DOHH2 (cell line): ENCODE measurements at regions not wholly inside any gene's neighbourhood (a gene's known extent, or its start where the extent isn't known, plus 50 kb on each side); places are given as distances from the start of the nearest gene placed in this dataset.
"Not testable (repeated sequence)": the region's sequence is repeated elsewhere in the genome, so short reads cannot be mapped to it uniquely, and the experiment has no call there.

Experiments used
- H3F3A ChIP-seq: fragments of 200-600 bp; sonication (generic), shearing (Covaris generic); 2 replicates; pipeline ENCODE4 v1.6.0; 2016; ENCODE audit warnings: antibody characterized with exemption, mild to moderate bottlenecking; ENCODE audit not compliant: control insufficient read depth, insufficient read depth
- H3K27ac ChIP-seq: fragments of 200-600 bp; sonication (generic); 2 replicates; pipeline ENCODE4 v1.5.1; 2014; ENCODE audit warnings: low read depth, mild to moderate bottlenecking, low read length, moderate library complexity
- H3K27me3 ChIP-seq: fragments of 200-600 bp; sonication (generic); 2 replicates; pipeline ENCODE4 v1.6.1; 2014; ENCODE audit warnings: mild to moderate bottlenecking, low read length, mixed read lengths; ENCODE audit not compliant: control insufficient read depth
- H3K36me3 ChIP-seq: fragments of 200-600 bp; sonication (generic); 2 replicates; pipeline ENCODE4 v1.6.1; 2014; ENCODE audit warnings: mild to moderate bottlenecking, low read length, moderate library complexity, mixed read lengths; ENCODE audit not compliant: control insufficient read depth
- H3K4me1 ChIP-seq: fragments of 200-600 bp; sonication (generic); 2 replicates; pipeline ENCODE4 v1.6.1; 2014; ENCODE audit warnings: mild to moderate bottlenecking, low read length, mixed read lengths; ENCODE audit not compliant: control insufficient read depth
- H3K4me2 ChIP-seq: fragments of 200-600 bp; sonication (generic); 2 replicates; pipeline ENCODE4 v1.6.0; 2014; ENCODE audit warnings: mild to moderate bottlenecking, low read length, moderate library complexity
- H3K4me3 ChIP-seq: fragments of 200-600 bp; sonication (generic); 2 replicates; pipeline ENCODE4 v1.5.1; 2014; ENCODE audit warnings: mild to moderate bottlenecking, low read length, mixed read lengths
- H3K79me2 ChIP-seq: fragments of 200-600 bp; sonication (generic); 2 replicates; pipeline ENCODE4 v1.6.1; 2014; ENCODE audit warnings: mild to moderate bottlenecking, low read length, mixed read lengths; ENCODE audit not compliant: control insufficient read depth
- H3K9me2 ChIP-seq: fragments of 200-600 bp; sonication (generic); replicated peaks from 2 replicates; pipeline ENCODE4 v1.6.1; 2014; ENCODE audit warnings: mild to moderate bottlenecking, low read length, mixed read lengths; ENCODE audit not compliant: control insufficient read depth
- H3K9me3 ChIP-seq: fragments of 200-600 bp; sonication (generic); 2 replicates; pipeline ENCODE4 v1.6.1; 2014; ENCODE audit warnings: antibody characterized with exemption, low read length, mixed read lengths; ENCODE audit not compliant: control insufficient read depth, insufficient read depth
- H4K20me1 ChIP-seq: fragments of 200-600 bp; sonication (generic); 2 replicates; pipeline ENCODE4 v1.6.0; 2014; ENCODE audit warnings: low read depth, mild to moderate bottlenecking, antibody characterized with exemption, low read length, moderate library complexity; ENCODE audit not compliant: control insufficient read depth, insufficient read depth
- EZH2phosphoT487 ChIP-seq: fragments of 200-600 bp; sonication (generic); IDR thresholded peaks from 2 replicates; pipeline ENCODE4 v1.6.1; 2017; ENCODE audit warnings: borderline replicate concordance, mild to moderate bottlenecking, antibody characterized with exemption, low read length, moderate library complexity, mixed read lengths
- TF ChIP-seq, protein P1 (sequence below): fragments of 200-600 bp; sonication (generic); IDR thresholded peaks from one replicate; pipeline ENCODE4 v1.5.1; 2014; ENCODE audit warnings: antibody characterized with exemption, mild to moderate bottlenecking, low read depth, low read length; ENCODE audit not compliant: poor library complexity, severe bottlenecking

DNA sequence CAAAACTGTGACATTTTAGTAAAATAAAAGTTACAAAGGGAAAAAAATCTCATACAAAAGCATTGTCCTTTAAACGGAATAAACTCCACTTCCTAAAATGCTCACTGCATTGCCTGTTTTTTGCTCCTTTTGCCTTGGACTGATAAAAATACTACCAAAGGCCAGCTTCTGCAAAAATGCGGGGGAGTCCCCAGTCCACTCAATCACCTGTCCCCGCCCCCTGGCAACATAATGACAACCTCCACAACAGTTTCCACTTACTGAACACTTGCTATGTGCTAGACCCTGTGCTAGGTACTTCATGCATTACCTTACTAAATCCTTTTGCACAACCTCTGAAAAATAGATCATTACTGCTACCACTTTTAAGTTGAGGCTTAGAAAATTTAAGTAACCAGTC lies 172.7 kb upstream of the CCL2 start:
- Histone ChIP-seq H3K36me3 (no peaks in the 10 kb centered on the region), H3K27ac (no peak overlapping the region), H3K9me2 (no peaks in the 10 kb centered on the region), H3K79me2 (no peaks in the 10 kb centered on the region), H3K9me3 (no peaks in the 10 kb centered on the region), H3K4me1 (no peaks in the 10 kb centered on the region), H3F3A (no peaks in the 10 kb centered on the region), H3K27me3 (no peaks in the 10 kb centered on the region), H3K4me2 (no peak overlapping the region), H3K4me3 (no peak overlapping the region), H4K20me1 (no peaks in the 10 kb centered on the region)
- TF ChIP-seq, protein P1, sequence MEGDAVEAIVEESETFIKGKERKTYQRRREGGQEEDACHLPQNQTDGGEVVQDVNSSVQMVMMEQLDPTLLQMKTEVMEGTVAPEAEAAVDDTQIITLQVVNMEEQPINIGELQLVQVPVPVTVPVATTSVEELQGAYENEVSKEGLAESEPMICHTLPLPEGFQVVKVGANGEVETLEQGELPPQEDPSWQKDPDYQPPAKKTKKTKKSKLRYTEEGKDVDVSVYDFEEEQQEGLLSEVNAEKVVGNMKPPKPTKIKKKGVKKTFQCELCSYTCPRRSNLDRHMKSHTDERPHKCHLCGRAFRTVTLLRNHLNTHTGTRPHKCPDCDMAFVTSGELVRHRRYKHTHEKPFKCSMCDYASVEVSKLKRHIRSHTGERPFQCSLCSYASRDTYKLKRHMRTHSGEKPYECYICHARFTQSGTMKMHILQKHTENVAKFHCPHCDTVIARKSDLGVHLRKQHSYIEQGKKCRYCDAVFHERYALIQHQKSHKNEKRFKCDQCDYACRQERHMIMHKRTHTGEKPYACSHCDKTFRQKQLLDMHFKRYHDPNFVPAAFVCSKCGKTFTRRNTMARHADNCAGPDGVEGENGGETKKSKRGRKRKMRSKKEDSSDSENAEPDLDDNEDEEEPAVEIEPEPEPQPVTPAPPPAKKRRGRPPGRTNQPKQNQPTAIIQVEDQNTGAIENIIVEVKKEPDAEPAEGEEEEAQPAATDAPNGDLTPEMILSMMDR: no peak
- TF ChIP-seq EZH2phosphoT487: no peak

DNA sequence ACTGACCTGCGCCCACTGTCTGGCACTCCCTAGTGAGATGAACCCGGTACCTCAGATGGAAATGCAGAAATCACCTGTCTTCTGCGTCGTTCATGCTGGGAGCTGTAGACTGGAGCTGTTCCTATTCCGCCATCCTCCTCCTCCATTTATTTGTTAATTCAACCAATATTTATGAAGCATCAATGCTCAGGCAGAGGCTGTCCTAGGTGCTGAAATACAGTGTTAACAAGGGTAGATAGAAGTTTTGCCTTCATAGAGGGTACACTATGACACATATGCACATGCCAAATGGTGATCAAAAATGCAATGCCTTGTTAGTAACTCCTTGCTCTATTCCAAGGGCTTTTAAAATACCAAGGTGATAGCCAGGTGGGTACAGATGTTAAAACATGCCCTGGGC lies 166.0 kb upstream of the CCL2 start:
- not testable (repeated sequence) for H3K4me3 ChIP-seq, H4K20me1 ChIP-seq, H3K27ac ChIP-seq, H3K9me3 ChIP-seq, H3K4me2 ChIP-seq, H3K36me3 ChIP-seq, H3K9me2 ChIP-seq, H3K79me2 ChIP-seq, H3K27me3 ChIP-seq, H3F3A ChIP-seq, H3K4me1 ChIP-seq

DNA sequence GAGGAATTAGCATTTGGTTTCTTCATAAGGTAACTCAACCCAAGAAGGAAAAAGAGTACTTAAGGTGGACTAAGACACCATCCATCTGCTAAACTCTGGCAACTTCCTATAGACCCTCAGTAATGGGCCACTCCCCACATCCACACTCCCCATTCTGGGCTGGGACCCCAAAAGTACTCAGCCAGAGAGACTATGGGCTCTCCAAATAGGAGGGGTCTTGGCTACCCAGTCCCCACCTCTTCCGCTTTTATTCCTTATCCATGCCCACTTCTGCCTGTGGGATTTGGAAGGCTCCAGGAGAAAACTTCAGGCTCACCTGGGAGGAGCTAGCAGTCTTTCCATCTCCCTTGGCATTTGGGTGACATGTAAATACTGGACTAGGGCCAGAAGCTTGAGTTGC lies 164.5 kb upstream of the CCL2 start:
- H3K4me1 ChIP-seq: no peaks in the 10 kb centered on the region
- H3K9me2 ChIP-seq: no peaks in the 10 kb centered on the region
- no peak overlapping the region for H3K4me3 ChIP-seq
- no peaks in the 10 kb centered on the region for H4K20me1 ChIP-seq
- no peaks in the 10 kb centered on the region for H3K27me3 ChIP-seq
- H3K9me3 ChIP-seq: no peaks in the 10 kb centered on the region
- TF ChIP-seq, protein P1: no peak
- TF ChIP-seq EZH2phosphoT487: no peak
- H3K4me2 ChIP-seq: no peak overlapping the region
- no peaks in the 10 kb centered on the region for H3K79me2 ChIP-seq
- no peaks in the 10 kb centered on the region for H3F3A ChIP-seq
- no peak overlapping the region for H3K27ac ChIP-seq
- no peaks in the 10 kb centered on the region for H3K36me3 ChIP-seq

DNA sequence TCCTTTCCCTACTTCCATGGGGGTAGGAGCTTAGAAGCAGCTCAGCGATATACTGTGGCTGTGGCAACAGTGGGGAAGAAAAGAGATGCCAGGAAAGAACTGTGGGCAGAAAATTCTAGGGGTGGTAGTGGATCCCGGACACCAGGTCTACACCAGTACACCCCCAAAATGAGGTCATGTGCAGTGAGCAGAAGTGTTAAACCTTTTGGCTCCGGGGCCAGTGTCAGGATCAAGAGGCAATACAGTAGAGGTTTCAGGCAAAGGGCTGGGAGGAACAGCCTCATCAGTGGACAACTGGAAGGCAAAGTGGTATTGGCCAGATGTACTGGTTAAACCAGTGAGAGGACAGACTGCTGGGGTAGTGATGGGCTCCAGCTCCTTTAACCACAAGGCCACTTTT lies 163.1 kb upstream of the CCL2 start:
- Histone ChIP-seq H3F3A (no peaks in the 10 kb centered on the region), H3K79me2 (no peaks in the 10 kb centered on the region), H3K27ac (no peak overlapping the region), H3K4me1 (no peaks in the 10 kb centered on the region), H3K4me3 (no peak overlapping the region), H4K20me1 (no peaks in the 10 kb centered on the region), H3K27me3 (no peaks in the 10 kb centered on the region), H3K9me2 (no peaks in the 10 kb centered on the region), H3K9me3 (no peaks in the 10 kb centered on the region), H3K36me3 (no peaks in the 10 kb centered on the region), H3K4me2 (no peak overlapping the region)
- TF ChIP-seq, protein P1: no peak
- TF ChIP-seq EZH2phosphoT487: no peak
